Loucy (cell line): ENCODE measurements at regions not wholly inside any gene's neighbourhood (a gene's known extent, or its start where the extent isn't known, plus 50 kb on each side); places are given as distances from the start of the nearest gene placed in this dataset.

Experiments
- CTCF ChIP-seq: fragments of 200-600 bp; sonication (generic); conservative IDR thresholded peaks from 2 replicates; pipeline ENCODE4 v1.5.1; 2014; ENCODE audit warnings: mild to moderate bottlenecking, antibody characterized with exemption, low read length
- EZH2phosphoT487 ChIP-seq: fragments of 200-600 bp; IDR thresholded peaks from 2 replicates; pipeline ENCODE4 v1.6.1; 2018; ENCODE audit warnings: antibody characterized with exemption, mild to moderate bottlenecking, moderate library complexity, borderline replicate concordance

DNA sequence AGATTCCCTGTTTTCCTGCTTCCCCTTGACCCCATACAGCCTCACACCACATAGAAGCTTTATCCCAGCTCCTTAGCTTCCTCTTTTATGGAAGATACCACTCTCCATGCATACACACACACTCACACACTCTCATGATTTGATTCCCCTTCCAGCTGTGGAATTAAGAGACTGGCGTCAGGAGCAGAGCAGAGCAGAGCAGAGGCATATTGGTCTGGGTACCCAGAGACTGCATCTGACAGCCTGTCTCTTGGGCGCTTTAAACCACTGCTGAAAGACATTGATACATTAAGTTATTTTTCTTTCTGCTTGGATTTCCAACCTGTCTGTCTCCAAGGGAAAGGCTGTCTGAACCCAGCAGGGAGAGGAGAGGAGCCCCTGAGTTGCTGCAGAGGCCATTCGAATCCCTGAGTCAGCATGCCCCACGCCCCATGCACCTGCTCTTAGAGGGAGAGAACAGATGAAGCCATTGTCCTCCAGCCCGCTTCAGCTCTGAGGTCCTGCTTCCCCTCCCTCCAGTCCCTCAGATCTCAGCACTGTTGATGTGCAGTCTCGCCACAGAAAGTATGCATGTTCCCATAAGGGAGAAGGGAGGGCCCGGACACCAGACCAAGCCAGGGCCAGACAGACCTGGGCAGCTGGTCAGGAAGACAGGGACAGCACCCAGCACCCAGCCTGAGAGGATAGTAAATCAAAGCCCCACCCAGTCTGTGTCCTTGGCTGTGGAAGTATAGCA lies 66.7 kb upstream of the GJB5 start:
- TF ChIP-seq CTCF, result no peak
- no peak for TF ChIP-seq EZH2phosphoT487
